ENCODE measurements at regions not wholly inside any gene's neighbourhood (a gene's known extent, or its start where the extent isn't known, plus 50 kb on each side); places are given as distances from the start of the nearest gene placed in this dataset.
A peak's percentile ranks its signal among the peaks of the same experiment; 100 is the strongest.

- TF ChIP-seq, protein P1, sequence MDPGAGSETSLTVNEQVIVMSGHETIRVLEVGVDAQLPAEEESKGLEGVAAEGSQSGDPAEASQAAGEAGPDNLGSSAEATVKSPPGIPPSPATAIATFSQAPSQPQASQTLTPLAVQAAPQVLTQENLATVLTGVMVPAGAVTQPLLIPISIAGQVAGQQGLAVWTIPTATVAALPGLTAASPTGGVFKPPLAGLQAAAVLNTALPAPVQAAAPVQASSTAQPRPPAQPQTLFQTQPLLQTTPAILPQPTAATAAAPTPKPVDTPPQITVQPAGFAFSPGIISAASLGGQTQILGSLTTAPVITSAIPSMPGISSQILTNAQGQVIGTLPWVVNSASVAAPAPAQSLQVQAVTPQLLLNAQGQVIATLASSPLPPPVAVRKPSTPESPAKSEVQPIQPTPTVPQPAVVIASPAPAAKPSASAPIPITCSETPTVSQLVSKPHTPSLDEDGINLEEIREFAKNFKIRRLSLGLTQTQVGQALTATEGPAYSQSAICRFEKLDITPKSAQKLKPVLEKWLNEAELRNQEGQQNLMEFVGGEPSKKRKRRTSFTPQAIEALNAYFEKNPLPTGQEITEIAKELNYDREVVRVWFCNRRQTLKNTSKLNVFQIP (CRISPR knock-in tag; IDR thresholded peaks at IDR 0.05; ENCODE audit: borderline replicate concordance, low read depth): no peak
- no peak for TF ChIP-seq PATZ1 (CRISPR knock-in tag; IDR thresholded peaks at IDR 0.05; ENCODE audit: borderline replicate concordance)
- no peak for TF ChIP-seq PPARA (CRISPR knock-in tag; IDR thresholded peaks at IDR 0.05; ENCODE audit: borderline replicate concordance)
- no peak for TF ChIP-seq ZFP3 (CRISPR knock-in tag; IDR thresholded peaks at IDR 0.05)
- TF ChIP-seq TCF4 (CRISPR knock-in tag; IDR thresholded peaks at IDR 0.05; ENCODE audit: borderline replicate concordance): no peak
- 0 out of 2 replicates have a peak, but pooled peaks have one; percentile 61 for TF ChIP-seq ZNF70 (CRISPR knock-in tag; IDR thresholded peaks at IDR 0.05)
These were observed 148.9 kb downstream of the SOX11 start for GRCh38 chr2:5841126-5841525.

Data from SK-N-SH treated with all-trans-retinoic acid at 6 μM for 48 hours (cell line).